CD4-positive, alpha-beta T cell (primary cell): ENCODE measurements at regions not wholly inside any gene's neighbourhood (a gene's known extent, or its start where the extent isn't known, plus 50 kb on each side); places are given as distances from the start of the nearest gene placed in this dataset.

ENCODE experiments used
- ATAC-seq: fragments of 200-7000 bp; cut with Tn5 transposase; one replicate; pipeline ENCODE4 v1.10.0; 2022; ENCODE audit warnings: mild to moderate bottlenecking; ENCODE audit not compliant: poor library complexity
- CTCF ChIA-PET: fragments of 350-600 bp; sonication (Branson Sonifier 250); formaldehyde crosslinking; loops from one replicate; lab custom pipeline; 2021; ENCODE audit warnings: antibody characterized with exemption, inconsistent platforms; lab: Charles Lee
- POLR2A ChIA-PET: fragments of 350-600 bp; sonication (Branson Sonifier 250); formaldehyde crosslinking; loops from one replicate; lab custom pipeline; 2021; ENCODE audit warnings: antibody characterized with exemption, inconsistent platforms; lab: Charles Lee
- DNase-seq, 14 experiments: peaks; one replicate each; pipeline ENCODE4 v3.0.0-alpha.2; 2013 to 2020; ENCODE audit warnings: mixed read lengths in 2 of 14
- H3K27ac ChIP-seq, 2 donors: one replicate each; pipeline versions ENCODE4 v1.5.1 to v1.7.0; 2013; ENCODE audit warnings: low read length in 2 of 2, low read depth in 1 of 2, mild to moderate bottlenecking in 1 of 2
- H3K27me3 ChIP-seq, 2 experiments: 1 replicate in 1 of 2; 2 replicates in 1 of 2; pipeline versions ENCODE4 v1.6.1 to v1.7.0; 2013; ENCODE audit warnings: low read length in 2 of 2, control low read depth in 1 of 2, mild to moderate bottlenecking in 1 of 2, moderate library complexity in 1 of 2; ENCODE audit not compliant: insufficient read depth in 2 of 2, control insufficient read depth in 1 of 2
- H3K36me3 ChIP-seq: one replicate; pipeline ENCODE4 v1.6.1; 2013; ENCODE audit warnings: low read length, control low read depth; ENCODE audit not compliant: insufficient read depth
- H3K4me1 ChIP-seq: one replicate; pipeline ENCODE4 v1.6.1; 2013; ENCODE audit warnings: low read length, control low read depth; ENCODE audit not compliant: insufficient read depth
- H3K4me3 ChIP-seq: one replicate; pipeline ENCODE4 v1.5.1; 2013; ENCODE audit warnings: mild to moderate bottlenecking, low read length, moderate library complexity
- H3K9me3 ChIP-seq, 2 experiments: 1 replicate in 1 of 2; 2 replicates in 1 of 2; pipeline versions ENCODE4 v1.6.1 to v1.7.0; 2013; ENCODE audit warnings: low read length in 2 of 2, mild to moderate bottlenecking in 2 of 2, control low read depth in 1 of 2, moderate library complexity in 1 of 2; ENCODE audit not compliant: control insufficient read depth in 1 of 2, insufficient read depth in 1 of 2
- H3K27ac Mint-ChIP-seq: one replicate; pipeline ENCODE4 v1.8.0; 2020; ENCODE audit warnings: mixed read lengths
- H3K27me3 Mint-ChIP-seq: one replicate; pipeline ENCODE4 v1.8.0; 2021; ENCODE audit warnings: mixed read lengths
- H3K36me3 Mint-ChIP-seq: one replicate; pipeline ENCODE4 v1.8.0; 2021; ENCODE audit warnings: low read depth, mixed read lengths
- H3K4me1 Mint-ChIP-seq: one replicate; pipeline ENCODE4 v1.8.0; 2021; ENCODE audit warnings: low read depth, mixed read lengths
- H3K4me3 Mint-ChIP-seq: one replicate; pipeline ENCODE4 v1.8.0; 2020; ENCODE audit warnings: mild to moderate bottlenecking, mixed read lengths
- H3K9me3 Mint-ChIP-seq: one replicate; pipeline ENCODE4 v1.8.0; 2020; ENCODE audit warnings: mixed read lengths
- CTCF ChIP-seq: fragments of 200-600 bp; IDR thresholded peaks from one replicate; pipeline ENCODE4 v1.8.0; 2022; ENCODE audit warnings: antibody characterized with exemption, mild to moderate bottlenecking
- intact Hi-C, 2 experiments: fragments of 100-400 bp; cut with DNase I in 1 of 2; cut with micrococcal nuclease in 1 of 2; formaldehyde crosslinking; loops; one replicate each; pipeline versions ENCODE4 v1.15.1 to v1.9.0; 2023 to 2025; cut with DNase I, micrococcal nuclease

- Mint-ChIP-seq H3K36me3 (no peaks in the 10 kb centered on the region), H3K4me1 (no peaks in the 10 kb centered on the region), H3K27ac (no peak overlapping the region), H3K27me3 (peaks cover 48% of the 10 kb centered on the region), H3K4me3 (no peak overlapping the region), H3K9me3 (peaks cover 4% of the 10 kb centered on the region)
- ChIA-PET POLR2A (no interaction called here), CTCF (no interaction called here)
- TF ChIP-seq CTCF = no peak
- intact Hi-C loops = no loop called here
- no peak for ATAC-seq
- no peak overlapping the region for H3K27ac ChIP-seq
- no peak for DNase-seq
- H3K4me3 ChIP-seq = no peak overlapping the region
- no peaks in the 10 kb centered on the region for H3K4me1 ChIP-seq
- H3K27me3 ChIP-seq = peaks cover 0 to 7% of the 10 kb centered on the region in 2 experiments
- peaks cover 0 to 4% of the 10 kb centered on the region in 2 experiments for H3K9me3 ChIP-seq
- no peaks in the 10 kb centered on the region for H3K36me3 ChIP-seq
Measured at GRCh38 chr9:113770396-113770795, 105.7 kb upstream of the ZNF618 start.

DNA sequence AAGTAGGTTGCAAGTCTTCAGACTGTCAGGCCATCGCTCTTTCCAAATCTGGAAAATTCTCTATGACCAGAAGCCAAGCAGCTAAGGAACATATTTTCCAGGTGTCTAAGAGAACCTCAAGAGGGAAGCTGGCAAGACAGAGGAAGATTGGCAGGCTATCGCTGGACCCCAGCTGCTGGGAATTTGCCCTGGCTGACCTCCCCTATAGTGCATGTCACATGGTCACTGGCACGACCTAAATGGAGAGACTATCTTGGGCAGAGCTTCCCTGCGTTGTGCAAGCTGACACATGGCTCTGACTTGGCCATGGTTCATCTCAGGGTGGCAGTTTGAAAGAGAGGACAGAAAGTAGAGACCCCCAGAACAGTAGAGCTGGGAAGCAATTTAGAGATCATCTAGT, 104.9 kb upstream of the ZNF618 start:
- ATAC-seq (no peak), DNase-seq (no peak)
- Mint-ChIP-seq H3K4me3 (no peak overlapping the region), H3K9me3 (peaks cover 4% of the 10 kb centered on the region), H3K36me3 (no peaks in the 10 kb centered on the region), H3K27me3 (peaks cover 44% of the 10 kb centered on the region), H3K4me1 (no peaks in the 10 kb centered on the region), H3K27ac (no peak overlapping the region)
- Histone ChIP-seq H3K27me3 (peaks cover 0 to 7% of the 10 kb centered on the region in 2 experiments), H3K36me3 (no peaks in the 10 kb centered on the region), H3K4me1 (no peaks in the 10 kb centered on the region), H3K4me3 (no peak overlapping the region), H3K9me3 (no peaks in the 10 kb centered on the region), H3K27ac (no peak overlapping the region)
- TF ChIP-seq CTCF = no peak
- intact Hi-C loops = no loop called here
- ChIA-PET POLR2A (no interaction called here), CTCF (no interaction called here)

DNA sequence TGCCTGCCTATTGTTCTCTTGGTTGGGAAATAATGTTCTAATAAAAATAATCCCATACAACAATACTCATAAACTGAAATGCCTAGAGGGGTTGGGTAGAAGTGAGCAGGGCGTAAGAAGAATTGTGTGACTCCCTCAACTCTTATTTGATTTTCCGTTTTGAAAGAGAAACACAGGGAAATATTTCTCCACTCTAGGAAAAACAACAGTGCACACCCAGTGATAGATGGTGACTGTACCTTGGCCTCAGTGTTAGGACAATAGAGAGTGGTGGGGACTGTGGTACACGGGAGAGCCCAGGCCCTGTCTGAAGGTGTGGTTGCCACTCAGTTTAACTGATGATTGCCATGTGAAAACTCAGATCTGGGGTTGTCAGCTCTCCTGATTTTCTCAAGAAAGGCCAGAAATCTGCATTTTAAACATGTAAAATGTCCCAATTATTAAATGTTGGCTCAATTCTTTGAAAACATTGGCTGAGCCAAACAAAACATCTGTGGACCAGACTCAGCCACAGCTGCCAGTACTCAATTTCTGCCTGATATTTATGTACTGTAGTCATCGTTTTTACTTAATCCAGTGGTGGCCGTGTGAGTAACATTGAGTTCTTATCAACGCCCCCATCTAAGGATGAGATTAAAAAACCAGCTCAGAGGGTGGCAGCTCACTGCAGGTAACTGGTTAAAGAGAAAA, 103.8 kb upstream of the ZNF618 start:
- no peak for TF ChIP-seq CTCF
- Mint-ChIP-seq H3K9me3 (peaks cover 3% of the 10 kb centered on the region), H3K4me3 (no peak overlapping the region), H3K27me3 (peaks cover 44% of the 10 kb centered on the region), H3K36me3 (no peaks in the 10 kb centered on the region), H3K4me1 (no peaks in the 10 kb centered on the region), H3K27ac (no peak overlapping the region)
- H3K4me1 ChIP-seq = no peaks in the 10 kb centered on the region
- CTCF ChIA-PET = no interaction called here
- no peaks in the 10 kb centered on the region for H3K9me3 ChIP-seq
- intact Hi-C loops = no loop called here
- H3K27ac ChIP-seq = no peak overlapping the region
- H3K27me3 ChIP-seq = peaks cover 0 to 7% of the 10 kb centered on the region in 2 experiments
- DNase-seq (no peak), ATAC-seq (no peak)
- no peaks in the 10 kb centered on the region for H3K36me3 ChIP-seq
- POLR2A ChIA-PET = no interaction called here
- no peak overlapping the region for H3K4me3 ChIP-seq
